Gastrocnemius medialis (tissue), 4 donors: ENCODE measurements at regions not wholly inside any gene's neighbourhood (a gene's known extent, or its start where the extent isn't known, plus 50 kb on each side); places are given as distances from the start of the nearest gene placed in this dataset.

Source experiments
- POLR2A ChIP-seq, 2 donors: fragments of 450-650 bp; IDR thresholded peaks; one replicate each; pipeline ENCODE4 v1.6.1; 2017; ENCODE audit warnings: antibody characterized with exemption in 2 of 2, mild to moderate bottlenecking in 2 of 2, moderate library complexity in 2 of 2
- TF ChIP-seq, protein P1 (sequence below), 5 experiments: fragments of 450-650 bp in 3 of 5; fragments of 200-600 bp in 2 of 5; sonication (generic) in 2 of 5; IDR thresholded peaks in 4 of 5; conservative IDR thresholded peaks in 1 of 5; 1 replicate in 4 of 5; 2 replicates in 1 of 5; pipeline ENCODE4 v1.5.1; 2016 to 2019; ENCODE audit warnings: antibody characterized with exemption in 5 of 5, mild to moderate bottlenecking in 3 of 5, moderate library complexity in 3 of 5

- TF ChIP-seq, protein P1, sequence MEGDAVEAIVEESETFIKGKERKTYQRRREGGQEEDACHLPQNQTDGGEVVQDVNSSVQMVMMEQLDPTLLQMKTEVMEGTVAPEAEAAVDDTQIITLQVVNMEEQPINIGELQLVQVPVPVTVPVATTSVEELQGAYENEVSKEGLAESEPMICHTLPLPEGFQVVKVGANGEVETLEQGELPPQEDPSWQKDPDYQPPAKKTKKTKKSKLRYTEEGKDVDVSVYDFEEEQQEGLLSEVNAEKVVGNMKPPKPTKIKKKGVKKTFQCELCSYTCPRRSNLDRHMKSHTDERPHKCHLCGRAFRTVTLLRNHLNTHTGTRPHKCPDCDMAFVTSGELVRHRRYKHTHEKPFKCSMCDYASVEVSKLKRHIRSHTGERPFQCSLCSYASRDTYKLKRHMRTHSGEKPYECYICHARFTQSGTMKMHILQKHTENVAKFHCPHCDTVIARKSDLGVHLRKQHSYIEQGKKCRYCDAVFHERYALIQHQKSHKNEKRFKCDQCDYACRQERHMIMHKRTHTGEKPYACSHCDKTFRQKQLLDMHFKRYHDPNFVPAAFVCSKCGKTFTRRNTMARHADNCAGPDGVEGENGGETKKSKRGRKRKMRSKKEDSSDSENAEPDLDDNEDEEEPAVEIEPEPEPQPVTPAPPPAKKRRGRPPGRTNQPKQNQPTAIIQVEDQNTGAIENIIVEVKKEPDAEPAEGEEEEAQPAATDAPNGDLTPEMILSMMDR (IDR thresholded peaks at IDR 0.05 in 4 of 5, conservative IDR thresholded peaks at IDR 0.05 in 1 of 5) = no peak
- no peak for TF ChIP-seq POLR2A (IDR thresholded peaks at IDR 0.05)
Measured at GRCh38 chr1:70914224-70914623, 133.4 kb downstream of the PTGER3 start.
